ENCODE measurements at regions not wholly inside any gene's neighbourhood (a gene's known extent, or its start where the extent isn't known, plus 50 kb on each side); places are given as distances from the start of the nearest gene placed in this dataset.
A peak's percentile ranks its signal among the peaks of the same experiment; 100 is the strongest.
"Not testable (repeated sequence)": the region's sequence is repeated elsewhere in the genome, so short reads cannot be mapped to it uniquely, and the experiment has no call there.

- H3K4me1 ChIP-seq, result peaks cover 5% of the 10 kb centered on the region
- Mint-ChIP-seq H3K9me3 (no peaks in the 10 kb centered on the region), H3K4me3 (no peak overlapping the region), H3K27ac (no peak overlapping the region), H3K27me3 (ENCODE audit: insufficient read depth, low read depth) (peaks cover 5% of the 10 kb centered on the region), H3K4me1 (peaks cover 4% of the 10 kb centered on the region), H3K36me3 (no peaks in the 10 kb centered on the region)
- no peaks in the 10 kb centered on the region for H3K27me3 ChIP-seq
- H3K79me2 ChIP-seq (ENCODE audit: low read depth), result no peaks in the 10 kb centered on the region
- H3K9ac ChIP-seq, result no peak overlapping the region
- H3K4me3 ChIP-seq, result no peak overlapping the region
- TF ChIP-seq EZH2 (IDR thresholded peaks at IDR 0.05) (no peak), EZH2phosphoT487 (IDR thresholded peaks at IDR 0.05) (no peak)
- TF ChIP-seq, protein P1, sequence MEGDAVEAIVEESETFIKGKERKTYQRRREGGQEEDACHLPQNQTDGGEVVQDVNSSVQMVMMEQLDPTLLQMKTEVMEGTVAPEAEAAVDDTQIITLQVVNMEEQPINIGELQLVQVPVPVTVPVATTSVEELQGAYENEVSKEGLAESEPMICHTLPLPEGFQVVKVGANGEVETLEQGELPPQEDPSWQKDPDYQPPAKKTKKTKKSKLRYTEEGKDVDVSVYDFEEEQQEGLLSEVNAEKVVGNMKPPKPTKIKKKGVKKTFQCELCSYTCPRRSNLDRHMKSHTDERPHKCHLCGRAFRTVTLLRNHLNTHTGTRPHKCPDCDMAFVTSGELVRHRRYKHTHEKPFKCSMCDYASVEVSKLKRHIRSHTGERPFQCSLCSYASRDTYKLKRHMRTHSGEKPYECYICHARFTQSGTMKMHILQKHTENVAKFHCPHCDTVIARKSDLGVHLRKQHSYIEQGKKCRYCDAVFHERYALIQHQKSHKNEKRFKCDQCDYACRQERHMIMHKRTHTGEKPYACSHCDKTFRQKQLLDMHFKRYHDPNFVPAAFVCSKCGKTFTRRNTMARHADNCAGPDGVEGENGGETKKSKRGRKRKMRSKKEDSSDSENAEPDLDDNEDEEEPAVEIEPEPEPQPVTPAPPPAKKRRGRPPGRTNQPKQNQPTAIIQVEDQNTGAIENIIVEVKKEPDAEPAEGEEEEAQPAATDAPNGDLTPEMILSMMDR (IDR thresholded peaks at IDR 0.05), result no peak
- no peak for DNase-seq (ENCODE audit: low spot score)
- H3K9me3 ChIP-seq (ENCODE audit: low read depth), result no peaks in the 10 kb centered on the region
- no peak overlapping the region for H3K4me2 ChIP-seq
- H2AFZ ChIP-seq (replicated peaks), result no peak overlapping the region
- no peak overlapping the region for H3K27ac ChIP-seq
- H4K20me1 ChIP-seq (ENCODE audit: low read depth), result no peaks in the 10 kb centered on the region
- no peaks in the 10 kb centered on the region for H3F3A ChIP-seq (ENCODE audit: low read depth)
- H3K36me3 ChIP-seq, result no peaks in the 10 kb centered on the region
Observed at GRCh38 chr12:115868624-115869023, 408.9 kb downstream of the MED13L start.

DNA sequence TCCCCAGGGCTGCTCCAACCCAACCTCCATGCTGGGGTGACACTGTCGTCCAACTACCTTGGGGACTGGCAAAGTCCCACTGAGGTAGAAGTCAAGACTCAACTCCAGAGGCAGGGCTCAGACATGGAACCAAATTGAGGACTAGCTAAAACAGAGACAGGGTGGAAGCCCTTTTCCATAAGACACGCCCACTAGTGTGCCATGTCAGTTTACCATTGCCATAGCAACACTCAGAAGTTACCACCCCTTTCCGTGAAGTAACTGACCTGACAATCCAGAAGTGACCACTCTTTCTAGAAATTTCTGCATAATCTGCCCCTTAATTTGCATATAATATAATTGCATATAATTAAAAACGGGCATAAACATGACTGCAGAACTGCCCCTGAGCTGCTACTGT is 409.6 kb downstream of the MED13L start:
- Mint-ChIP-seq H3K27ac (no peak overlapping the region), H3K36me3 (no peaks in the 10 kb centered on the region), H3K9me3 (no peaks in the 10 kb centered on the region), H3K27me3 (ENCODE audit: insufficient read depth, low read depth) (peaks cover 5% of the 10 kb centered on the region), H3K4me1 (peaks cover 4% of the 10 kb centered on the region), H3K4me3 (no peak overlapping the region)
- Histone ChIP-seq H3K4me2 (no peak overlapping the region), H3K79me2 (ENCODE audit: low read depth) (no peaks in the 10 kb centered on the region), H3K36me3 (no peaks in the 10 kb centered on the region), H3F3A (ENCODE audit: low read depth) (no peaks in the 10 kb centered on the region), H3K9me3 (ENCODE audit: low read depth) (no peaks in the 10 kb centered on the region), H3K27ac (no peak overlapping the region), H4K20me1 (ENCODE audit: low read depth) (no peaks in the 10 kb centered on the region), H3K4me3 (no peak overlapping the region), H3K27me3 (no peaks in the 10 kb centered on the region), H3K4me1 (peaks cover 5% of the 10 kb centered on the region), H2AFZ (replicated peaks) (no peak overlapping the region), H3K9ac (no peak overlapping the region)
- TF ChIP-seq EZH2 (IDR thresholded peaks at IDR 0.05) (no peak), EZH2phosphoT487 (IDR thresholded peaks at IDR 0.05) (no peak)
- TF ChIP-seq, protein P1 (IDR thresholded peaks at IDR 0.05), result no peak
- DNase-seq (ENCODE audit: low spot score), result no peak

DNA sequence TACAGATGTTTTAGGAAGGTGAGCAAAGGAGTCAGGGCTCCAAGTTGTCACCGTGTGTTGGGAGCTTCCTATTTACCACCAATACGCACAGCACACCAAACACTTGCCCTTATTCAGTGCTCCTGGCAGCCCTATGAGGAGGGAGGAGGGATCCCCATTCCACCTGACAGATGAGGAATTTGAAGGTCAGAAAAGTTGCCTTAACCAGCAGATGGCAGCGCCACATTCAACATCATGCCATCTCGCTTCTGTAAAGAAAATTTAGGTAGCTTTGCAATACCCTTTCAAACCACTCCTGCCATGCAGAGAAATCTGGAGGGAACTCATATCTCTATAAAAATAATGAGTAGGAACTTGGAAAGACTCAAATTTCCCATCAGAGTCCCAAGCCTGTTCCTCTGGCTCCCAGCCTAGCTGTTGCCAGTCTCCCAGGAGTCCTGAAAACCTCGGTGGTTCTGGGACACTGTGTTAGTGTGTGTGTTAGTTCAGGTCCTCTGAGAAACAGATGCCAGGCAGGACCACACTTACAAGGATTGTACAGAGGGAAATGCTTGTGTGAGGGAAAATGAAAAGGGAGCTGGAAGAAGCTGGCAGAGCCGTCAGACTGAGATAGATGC is 410.5 kb downstream of the MED13L start:
- Histone ChIP-seq H3K4me2 (no peak overlapping the region), H3K4me3 (no peak overlapping the region), H3F3A (ENCODE audit: low read depth) (no peaks in the 10 kb centered on the region), H3K36me3 (no peaks in the 10 kb centered on the region), H3K79me2 (ENCODE audit: low read depth) (no peaks in the 10 kb centered on the region), H4K20me1 (ENCODE audit: low read depth) (no peaks in the 10 kb centered on the region), H2AFZ (replicated peaks) (no peak overlapping the region), H3K9ac (no peak overlapping the region), H3K4me1 (peaks cover 3% of the 10 kb centered on the region), H3K9me3 (ENCODE audit: low read depth) (no peaks in the 10 kb centered on the region), H3K27me3 (no peaks in the 10 kb centered on the region), H3K27ac (no peak overlapping the region)
- H3K27ac Mint-ChIP-seq, result no peak overlapping the region
- H3K27me3 Mint-ChIP-seq (ENCODE audit: insufficient read depth, low read depth), result peaks cover 5% of the 10 kb centered on the region
- H3K4me1 Mint-ChIP-seq, result peaks cover 4% of the 10 kb centered on the region
- TF ChIP-seq EZH2 (IDR thresholded peaks at IDR 0.05), result no peak
- TF ChIP-seq, protein P1 (IDR thresholded peaks at IDR 0.05), result peak; percentile 43
- H3K36me3 Mint-ChIP-seq, result no peaks in the 10 kb centered on the region
- DNase-seq (ENCODE audit: low spot score), result peak; percentile 20
- no peak overlapping the region for H3K4me3 Mint-ChIP-seq
- no peaks in the 10 kb centered on the region for H3K9me3 Mint-ChIP-seq

DNA sequence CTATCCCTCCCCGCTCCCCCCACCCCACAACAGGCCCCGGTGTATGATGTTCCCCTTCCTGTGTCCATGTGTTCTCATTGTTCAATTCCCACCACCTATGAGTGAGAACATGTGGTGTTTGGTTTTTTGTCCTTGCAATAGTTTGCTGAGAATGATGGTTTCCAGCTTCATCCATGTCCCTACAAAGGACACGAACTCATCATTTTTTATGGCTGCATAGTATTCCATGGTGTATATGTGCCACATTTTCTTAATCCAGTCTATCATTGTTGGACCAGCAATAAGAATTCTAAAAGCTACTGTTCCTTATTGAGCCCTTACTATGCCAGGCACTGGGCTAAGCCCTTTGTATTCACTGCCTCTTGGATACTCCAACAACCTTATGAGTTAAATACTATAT is 411.2 kb downstream of the MED13L start:
- H3K79me2 ChIP-seq (ENCODE audit: low read depth); H3K9me3 ChIP-seq (ENCODE audit: low read depth); H3K4me1 Mint-ChIP-seq; H2AFZ ChIP-seq (replicated peaks); H3K9ac ChIP-seq; H3K4me1 ChIP-seq; H3K27me3 ChIP-seq; H3F3A ChIP-seq (ENCODE audit: low read depth); DNase-seq (ENCODE audit: low spot score); H3K36me3 ChIP-seq; H3K4me2 ChIP-seq; H3K4me3 Mint-ChIP-seq; H3K27ac Mint-ChIP-seq; H3K27me3 Mint-ChIP-seq (ENCODE audit: insufficient read depth, low read depth); H3K27ac ChIP-seq; H3K4me3 ChIP-seq; H3K9me3 Mint-ChIP-seq; H3K36me3 Mint-ChIP-seq; H4K20me1 ChIP-seq (ENCODE audit: low read depth): not testable (repeated sequence)
